ENCODE measurements at regions not wholly inside any gene's neighbourhood (a gene's known extent, or its start where the extent isn't known, plus 50 kb on each side); places are given as distances from the start of the nearest gene placed in this dataset.

- TF ChIP-seq, protein P1, sequence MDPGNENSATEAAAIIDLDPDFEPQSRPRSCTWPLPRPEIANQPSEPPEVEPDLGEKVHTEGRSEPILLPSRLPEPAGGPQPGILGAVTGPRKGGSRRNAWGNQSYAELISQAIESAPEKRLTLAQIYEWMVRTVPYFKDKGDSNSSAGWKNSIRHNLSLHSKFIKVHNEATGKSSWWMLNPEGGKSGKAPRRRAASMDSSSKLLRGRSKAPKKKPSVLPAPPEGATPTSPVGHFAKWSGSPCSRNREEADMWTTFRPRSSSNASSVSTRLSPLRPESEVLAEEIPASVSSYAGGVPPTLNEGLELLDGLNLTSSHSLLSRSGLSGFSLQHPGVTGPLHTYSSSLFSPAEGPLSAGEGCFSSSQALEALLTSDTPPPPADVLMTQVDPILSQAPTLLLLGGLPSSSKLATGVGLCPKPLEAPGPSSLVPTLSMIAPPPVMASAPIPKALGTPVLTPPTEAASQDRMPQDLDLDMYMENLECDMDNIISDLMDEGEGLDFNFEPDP (CRISPR knock-in tag; conservative IDR thresholded peaks at IDR 0.05): no peak
- TF ChIP-seq MYNN (CRISPR knock-in tag; IDR thresholded peaks at IDR 0.05; ENCODE audit: low read depth) (no peak), PRDM4 (CRISPR knock-in tag; IDR thresholded peaks at IDR 0.05; ENCODE audit: borderline replicate concordance) (no peak), ATAD3A (CRISPR knock-in tag; IDR thresholded peaks at IDR 0.05) (no peak)
Observed at GRCh38 chr16:51531271-51531670, 380.2 kb upstream of the SALL1 start (continued).

GRCh38 chr16:51527349-51527748, 376.3 kb upstream of the SALL1 start:
- 49% methylated on average over 6 of the region's 6 CpGs for WGBS (ENCODE audit: low lambda C conversion rate)
- TF ChIP-seq RORA (CRISPR knock-in tag; IDR thresholded peaks at IDR 0.05): no peak
- TF ChIP-seq, protein P2, sequence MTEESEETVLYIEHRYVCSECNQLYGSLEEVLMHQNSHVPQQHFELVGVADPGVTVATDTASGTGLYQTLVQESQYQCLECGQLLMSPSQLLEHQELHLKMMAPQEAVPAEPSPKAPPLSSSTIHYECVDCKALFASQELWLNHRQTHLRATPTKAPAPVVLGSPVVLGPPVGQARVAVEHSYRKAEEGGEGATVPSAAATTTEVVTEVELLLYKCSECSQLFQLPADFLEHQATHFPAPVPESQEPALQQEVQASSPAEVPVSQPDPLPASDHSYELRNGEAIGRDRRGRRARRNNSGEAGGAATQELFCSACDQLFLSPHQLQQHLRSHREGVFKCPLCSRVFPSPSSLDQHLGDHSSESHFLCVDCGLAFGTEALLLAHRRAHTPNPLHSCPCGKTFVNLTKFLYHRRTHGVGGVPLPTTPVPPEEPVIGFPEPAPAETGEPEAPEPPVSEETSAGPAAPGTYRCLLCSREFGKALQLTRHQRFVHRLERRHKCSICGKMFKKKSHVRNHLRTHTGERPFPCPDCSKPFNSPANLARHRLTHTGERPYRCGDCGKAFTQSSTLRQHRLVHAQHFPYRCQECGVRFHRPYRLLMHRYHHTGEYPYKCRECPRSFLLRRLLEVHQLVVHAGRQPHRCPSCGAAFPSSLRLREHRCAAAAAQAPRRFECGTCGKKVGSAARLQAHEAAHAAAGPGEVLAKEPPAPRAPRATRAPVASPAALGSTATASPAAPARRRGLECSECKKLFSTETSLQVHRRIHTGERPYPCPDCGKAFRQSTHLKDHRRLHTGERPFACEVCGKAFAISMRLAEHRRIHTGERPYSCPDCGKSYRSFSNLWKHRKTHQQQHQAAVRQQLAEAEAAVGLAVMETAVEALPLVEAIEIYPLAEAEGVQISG (CRISPR knock-in tag; IDR thresholded peaks at IDR 0.05): no peak
- TF ChIP-seq MNT (IDR thresholded peaks at IDR 0.05): peak; percentile 51; the same call in 1 of the 2 replicates
- no peak for TF ChIP-seq ZBTB44 (CRISPR knock-in tag; IDR thresholded peaks at IDR 0.05)
- TF ChIP-seq PLRG1 (conservative IDR thresholded peaks at IDR 0.05): no peak
- TF ChIP-seq, protein P3, sequence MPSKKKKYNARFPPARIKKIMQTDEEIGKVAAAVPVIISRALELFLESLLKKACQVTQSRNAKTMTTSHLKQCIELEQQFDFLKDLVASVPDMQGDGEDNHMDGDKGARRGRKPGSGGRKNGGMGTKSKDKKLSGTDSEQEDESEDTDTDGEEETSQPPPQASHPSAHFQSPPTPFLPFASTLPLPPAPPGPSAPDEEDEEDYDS (CRISPR knock-in tag; IDR thresholded peaks at IDR 0.05): no peak
- no peak for TF ChIP-seq PCBP2 (optimal IDR thresholded peaks at IDR 0.05; ENCODE audit: low read depth, low read length, poor library complexity, severe bottlenecking)

More at GRCh38 chr16:51527349-51527748, 376.3 kb upstream of the SALL1 start:
- CTCF ChIA-PET (ENCODE audit: low intra/inter-chr PET ratio, low total read pairs): no interaction called here
- Histone ChIP-seq H3K4me2 (ENCODE audit: low read depth, low read length) (no peak overlapping the region), H3K27me3 (ENCODE audit: control insufficient read depth in 1 of 2, insufficient read depth in 2 of 2, low read length in 2 of 2) (no peaks in the 10 kb centered on the region; a peak in 1 of 5 replicates), H3K9ac (ENCODE audit: insufficient read depth, low read depth, low read length) (no peak overlapping the region), H3K79me2 (ENCODE audit: insufficient read depth, low read length) (no peaks in the 10 kb centered on the region), H3K4me1 (ENCODE audit: insufficient read depth, low read length) (no peaks in the 10 kb centered on the region), H3K36me3 (replicated peaks in 1 of 2; ENCODE audit: control insufficient read depth in 1 of 2, insufficient read depth in 2 of 2, low read length in 2 of 2) (no peaks in the 10 kb centered on the region), H3K27ac (ENCODE audit: extremely low read length, insufficient read depth, low read length) (no peak overlapping the region), H4K20me1 (ENCODE audit: insufficient read depth, low read length) (no peaks in the 10 kb centered on the region), H2AFZ (ENCODE audit: low read length) (no peak overlapping the region), H3K4me3 (replicated peaks in 1 of 3; ENCODE audit: insufficient read depth in 1 of 3, low read depth in 2 of 3, low read length in 3 of 3) (no peak overlapping the region), H3K9me3 (ENCODE audit: low read length) (peaks cover 2% of the 10 kb centered on the region; the same call in 1 of the 2 replicates)
- POLR2A ChIA-PET: no interaction called here
- in situ Hi-C loops (cut with HindIII; ENCODE audit: extremely low pct_ligation_motif_present, low pct_unique_long_range_greater_than_20kb) (no loop called here), intact Hi-C loops (cut with micrococcal nuclease; ENCODE audit: unreplicated experiment) (no loop called here)
- no peak for ATAC-seq
- BruUV-seq (replicated peaks): no TSS peak
- no peak for FAIRE-seq
- no peak for DNase-seq (ENCODE audit: low spot score)
